BLaER1 treated with 17β-estradiol and CSF1 and Interleukin-3, amounts not matched to agents 10 nM and 100 nM (cell line): ENCODE measurements at regions not wholly inside any gene's neighbourhood (a gene's known extent, or its start where the extent isn't known, plus 50 kb on each side); places are given as distances from the start of the nearest gene placed in this dataset.
A peak's percentile ranks its signal among the peaks of the same experiment; 100 is the strongest.

Experiments used
- H3K27ac ChIP-seq, 11 experiments: shearing (Covaris generic); formaldehyde crosslinking; 2 replicates each; pipeline ENCODE4 v1.8.1; 2022
- H3K27me3 ChIP-seq, 11 experiments: shearing (Covaris generic); formaldehyde crosslinking; 2 replicates each; pipeline ENCODE4 v1.8.1; 2022
- H3K36me3 ChIP-seq, 11 experiments: shearing (Covaris generic); formaldehyde crosslinking; 2 replicates each; pipeline ENCODE4 v1.8.1; 2022
- H3K4me1 ChIP-seq, 10 experiments: shearing (Covaris generic); formaldehyde crosslinking; 2 replicates each; pipeline ENCODE4 v1.8.1; 2022
- H3K4me2 ChIP-seq, 11 experiments: shearing (Covaris generic); formaldehyde crosslinking; 2 replicates each; pipeline ENCODE4 v1.8.1; 2022
- H3K4me3 ChIP-seq, 10 experiments: shearing (Covaris generic); formaldehyde crosslinking; 2 replicates each; pipeline ENCODE4 v1.8.1; 2022
- H3K9ac ChIP-seq, 11 experiments: shearing (Covaris generic); formaldehyde crosslinking; 2 replicates each; pipeline ENCODE4 v1.8.1; 2022
- H3K9me3 ChIP-seq, 11 experiments: shearing (Covaris generic); formaldehyde crosslinking; replicated peaks in 1 of 11; 2 replicates each; pipeline ENCODE4 v1.8.1; 2022
- H4K20me1 ChIP-seq, 11 experiments: shearing (Covaris generic); formaldehyde crosslinking; 2 replicates each; pipeline ENCODE4 v1.8.1; 2022
- Cebpa-rat ChIP-seq, 11 experiments: shearing (Covaris generic); IDR thresholded peaks; 2 replicates each; pipeline ENCODE4 v1.8.1; 2022

GRCh38 chr4:79266136-79266535 is 59.7 kb downstream of the NAA11 start:
- no peak for TF ChIP-seq Cebpa-rat (IDR thresholded peaks at IDR 0.05)
- no peaks in the 10 kb centered on the region for H4K20me1 ChIP-seq
- H3K4me2 ChIP-seq: no peak overlapping the region
- no peaks in the 10 kb centered on the region for H3K36me3 ChIP-seq
- H3K9ac ChIP-seq: no peak overlapping the region
- no peaks in the 10 kb centered on the region for H3K27me3 ChIP-seq
- no peaks in the 10 kb centered on the region for H3K9me3 ChIP-seq
- H3K4me1 ChIP-seq: no peaks in the 10 kb centered on the region
- H3K4me3 ChIP-seq: no peak overlapping the region
- H3K27ac ChIP-seq: no peak overlapping the region

GRCh38 chr4:79259242-79259641 is 66.6 kb downstream of the NAA11 start:
- H3K9me3 ChIP-seq: peaks cover 17 to 24% (median 19%) of the 10 kb centered on the region in 11 experiments
- H4K20me1 ChIP-seq: no peaks in the 10 kb centered on the region
- TF ChIP-seq Cebpa-rat (IDR thresholded peaks at IDR 0.05): no peak
- no peak overlapping the region for H3K4me3 ChIP-seq
- no peaks in the 10 kb centered on the region for H3K27me3 ChIP-seq
- no peak overlapping the region for H3K4me2 ChIP-seq
- H3K27ac ChIP-seq: no peak overlapping the region
- no peaks in the 10 kb centered on the region for H3K36me3 ChIP-seq
- no peaks in the 10 kb centered on the region for H3K4me1 ChIP-seq
- H3K9ac ChIP-seq: no peak overlapping the region

GRCh38 chr4:79258614-79259176 is 67.2 kb downstream of the NAA11 start:
- no peaks in the 10 kb centered on the region for H3K27me3 ChIP-seq
- H4K20me1 ChIP-seq: no peaks in the 10 kb centered on the region
- H3K4me2 ChIP-seq: no peak overlapping the region
- no peaks in the 10 kb centered on the region for H3K4me1 ChIP-seq
- no peak overlapping the region for H3K4me3 ChIP-seq
- H3K27ac ChIP-seq: no peak overlapping the region
- H3K9me3 ChIP-seq: peaks cover 17 to 24% (median 19%) of the 10 kb centered on the region in 11 experiments
- no peak overlapping the region for H3K9ac ChIP-seq
- TF ChIP-seq Cebpa-rat (IDR thresholded peaks at IDR 0.05): no peak
- no peaks in the 10 kb centered on the region for H3K36me3 ChIP-seq

GRCh38 chr4:79257953-79258613 is 67.8 kb downstream of the NAA11 start:
- Histone ChIP-seq H3K4me1 (no peaks in the 10 kb centered on the region), H3K9ac (no peak overlapping the region), H3K4me2 (no peak overlapping the region), H3K27me3 (no peaks in the 10 kb centered on the region), H3K4me3 (no peak overlapping the region), H3K9me3 (peaks cover 17 to 24% (median 19%) of the 10 kb centered on the region in 11 experiments), H3K36me3 (no peaks in the 10 kb centered on the region), H4K20me1 (no peaks in the 10 kb centered on the region), H3K27ac (no peak overlapping the region)
- no peak for TF ChIP-seq Cebpa-rat (IDR thresholded peaks at IDR 0.05)

- H3K9me3 ChIP-seq: peaks cover 17 to 24% (median 19%) of the 10 kb centered on the region in 11 experiments
- no peaks in the 10 kb centered on the region for H4K20me1 ChIP-seq
- TF ChIP-seq Cebpa-rat (IDR thresholded peaks at IDR 0.05): no peak
- no peak overlapping the region for H3K4me2 ChIP-seq
- no peaks in the 10 kb centered on the region for H3K36me3 ChIP-seq
- H3K9ac ChIP-seq: no peak overlapping the region
- no peak overlapping the region for H3K27ac ChIP-seq
- no peak overlapping the region for H3K4me3 ChIP-seq
- H3K4me1 ChIP-seq: no peaks in the 10 kb centered on the region
- no peaks in the 10 kb centered on the region for H3K27me3 ChIP-seq
These were observed 70.1 kb downstream of the NAA11 start for GRCh38 chr4:79255793-79256192.

- Histone ChIP-seq H3K4me2 (no peak overlapping the region), H3K9me3 (peaks cover 12 to 13% (median 12%) of the 10 kb centered on the region in 11 experiments), H3K27me3 (no peaks in the 10 kb centered on the region), H3K9ac (no peak overlapping the region), H4K20me1 (no peaks in the 10 kb centered on the region), H3K4me3 (no peak overlapping the region), H3K4me1 (peaks cover 0 to 9% (median 6%) of the 10 kb centered on the region in 10 experiments; a peak in 9 of 20 replicates), H3K36me3 (no peaks in the 10 kb centered on the region), H3K27ac (no peak overlapping the region)
- no peak for TF ChIP-seq Cebpa-rat (IDR thresholded peaks at IDR 0.05)
These were observed 71.9 kb downstream of the NAA11 start for GRCh38 chr4:79253924-79254323.

- TF ChIP-seq Cebpa-rat (IDR thresholded peaks at IDR 0.05): no peak
- Histone ChIP-seq H3K27me3 (no peaks in the 10 kb centered on the region), H3K4me3 (no peak overlapping the region)
These were observed 72.7 kb downstream of the NAA11 start for GRCh38 chr4:79253168-79253567.

GRCh38 chr4:79250887-79251286 is 75.0 kb downstream of the NAA11 start:
- no peak for TF ChIP-seq Cebpa-rat (IDR thresholded peaks at IDR 0.05)
- Histone ChIP-seq H3K27ac (no peak overlapping the region), H4K20me1 (no peaks in the 10 kb centered on the region), H3K4me3 (no peak overlapping the region), H3K4me1 (peaks cover 0 to 9% (median 6%) of the 10 kb centered on the region in 10 experiments; a peak in 9 of 20 replicates), H3K36me3 (no peaks in the 10 kb centered on the region), H3K9me3 (no peaks in the 10 kb centered on the region; a peak in 3 of 22 replicates), H3K9ac (no peak overlapping the region), H3K27me3 (no peaks in the 10 kb centered on the region), H3K4me2 (no peak overlapping the region)

More at GRCh38 chr4:79253168-79253567, 72.7 kb downstream of the NAA11 start:
- Histone ChIP-seq H3K27ac (no peak overlapping the region), H3K9ac (no peak overlapping the region), H3K4me1 (peaks cover 0 to 9% (median 6%) of the 10 kb centered on the region in 10 experiments; a peak in 9 of 20 replicates), H3K36me3 (no peaks in the 10 kb centered on the region), H4K20me1 (no peaks in the 10 kb centered on the region), H3K9me3 (peaks cover 4 to 5% (median 5%) of the 10 kb centered on the region in 11 experiments; a peak in 21 of 22 replicates), H3K4me2 (no peak overlapping the region)

- TF ChIP-seq Cebpa-rat (IDR thresholded peaks at IDR 0.05): no peak
These were observed 75.9 kb downstream of the NAA11 start for GRCh38 chr4:79249881-79250503.

More at GRCh38 chr4:79249881-79250503, 75.9 kb downstream of the NAA11 start:
- no peaks in the 10 kb centered on the region for H3K36me3 ChIP-seq
- H3K4me2 ChIP-seq: peak overlapping the region in 8 of 11 experiments; percentile 11 to 64 (median 22); a peak in 11 of 22 replicates
- H3K4me1 ChIP-seq: peaks cover 0 to 9% (median 6%) of the 10 kb centered on the region in 10 experiments; a peak in 9 of 20 replicates
- H3K4me3 ChIP-seq: no peak overlapping the region
- no peak overlapping the region for H3K9ac ChIP-seq
- no peak overlapping the region for H3K27ac ChIP-seq
- H3K27me3 ChIP-seq: no peaks in the 10 kb centered on the region
- peaks cover 6 to 8% (median 7%) of the 10 kb centered on the region in 11 experiments; a peak in 21 of 22 replicates for H3K9me3 ChIP-seq
- no peaks in the 10 kb centered on the region for H4K20me1 ChIP-seq
